ENCODE measurements at regions not wholly inside any gene's neighbourhood (a gene's known extent, or its start where the extent isn't known, plus 50 kb on each side); places are given as distances from the start of the nearest gene placed in this dataset.

DNA sequence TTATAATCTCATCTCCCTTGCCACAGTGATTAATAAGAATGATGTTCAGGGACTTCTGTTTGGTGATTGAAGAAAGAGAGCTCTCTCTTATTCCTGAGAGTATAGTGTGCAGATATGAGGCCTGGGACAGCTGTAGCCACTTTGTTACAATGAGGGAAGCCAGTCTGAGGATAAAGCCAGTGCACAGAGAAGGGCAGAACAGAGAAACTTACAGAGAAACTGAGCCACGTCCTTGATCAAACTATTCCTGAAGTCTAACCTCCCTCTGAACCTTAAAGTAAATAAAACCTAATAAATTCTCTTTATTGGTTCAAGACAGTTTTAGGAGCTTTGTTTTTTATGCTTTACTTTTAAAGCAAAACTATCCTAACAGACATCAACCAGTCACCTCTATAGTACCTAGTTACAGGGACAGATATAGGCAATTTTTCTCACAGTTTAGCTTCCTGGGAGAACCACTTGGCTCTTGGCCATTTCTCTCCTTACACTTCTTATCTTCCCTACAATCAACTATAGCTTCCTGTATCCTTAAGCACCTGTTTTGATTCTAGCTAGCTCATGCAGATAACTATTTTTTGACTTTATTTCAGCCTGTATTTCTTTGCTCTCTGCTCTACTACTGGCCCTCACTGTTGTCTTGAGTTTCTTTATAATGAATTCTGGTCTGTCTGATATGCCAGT is 284.4 kb downstream of the SHQ1 start:
- TF ChIP-seq POLR2A (IDR thresholded peaks at IDR 0.05; ENCODE audit: low read depth, low read length): no peak
- TF ChIP-seq CHD1 (IDR thresholded peaks at IDR 0.05; ENCODE audit: low read depth, low read length): no peak
- TF ChIP-seq, protein P1, sequence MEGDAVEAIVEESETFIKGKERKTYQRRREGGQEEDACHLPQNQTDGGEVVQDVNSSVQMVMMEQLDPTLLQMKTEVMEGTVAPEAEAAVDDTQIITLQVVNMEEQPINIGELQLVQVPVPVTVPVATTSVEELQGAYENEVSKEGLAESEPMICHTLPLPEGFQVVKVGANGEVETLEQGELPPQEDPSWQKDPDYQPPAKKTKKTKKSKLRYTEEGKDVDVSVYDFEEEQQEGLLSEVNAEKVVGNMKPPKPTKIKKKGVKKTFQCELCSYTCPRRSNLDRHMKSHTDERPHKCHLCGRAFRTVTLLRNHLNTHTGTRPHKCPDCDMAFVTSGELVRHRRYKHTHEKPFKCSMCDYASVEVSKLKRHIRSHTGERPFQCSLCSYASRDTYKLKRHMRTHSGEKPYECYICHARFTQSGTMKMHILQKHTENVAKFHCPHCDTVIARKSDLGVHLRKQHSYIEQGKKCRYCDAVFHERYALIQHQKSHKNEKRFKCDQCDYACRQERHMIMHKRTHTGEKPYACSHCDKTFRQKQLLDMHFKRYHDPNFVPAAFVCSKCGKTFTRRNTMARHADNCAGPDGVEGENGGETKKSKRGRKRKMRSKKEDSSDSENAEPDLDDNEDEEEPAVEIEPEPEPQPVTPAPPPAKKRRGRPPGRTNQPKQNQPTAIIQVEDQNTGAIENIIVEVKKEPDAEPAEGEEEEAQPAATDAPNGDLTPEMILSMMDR (conservative IDR thresholded peaks at IDR 0.05; ENCODE audit: low read depth, low read length): no peak
- no peak for TF ChIP-seq BHLHE40 (IDR thresholded peaks at IDR 0.05; ENCODE audit: low read depth, low read length)
- no peak for TF ChIP-seq RAD21 (IDR thresholded peaks at IDR 0.05; ENCODE audit: low read length)
- no peak for TF ChIP-seq MXI1 (IDR thresholded peaks at IDR 0.05; ENCODE audit: borderline replicate concordance, low read depth, low read length)
- TF ChIP-seq RFX5 (IDR thresholded peaks at IDR 0.05; ENCODE audit: low read depth, low read length): no peak
- TF ChIP-seq MAZ (IDR thresholded peaks at IDR 0.05; ENCODE audit: borderline replicate concordance, low read depth, low read length): no peak
- TF ChIP-seq, protein P2, sequence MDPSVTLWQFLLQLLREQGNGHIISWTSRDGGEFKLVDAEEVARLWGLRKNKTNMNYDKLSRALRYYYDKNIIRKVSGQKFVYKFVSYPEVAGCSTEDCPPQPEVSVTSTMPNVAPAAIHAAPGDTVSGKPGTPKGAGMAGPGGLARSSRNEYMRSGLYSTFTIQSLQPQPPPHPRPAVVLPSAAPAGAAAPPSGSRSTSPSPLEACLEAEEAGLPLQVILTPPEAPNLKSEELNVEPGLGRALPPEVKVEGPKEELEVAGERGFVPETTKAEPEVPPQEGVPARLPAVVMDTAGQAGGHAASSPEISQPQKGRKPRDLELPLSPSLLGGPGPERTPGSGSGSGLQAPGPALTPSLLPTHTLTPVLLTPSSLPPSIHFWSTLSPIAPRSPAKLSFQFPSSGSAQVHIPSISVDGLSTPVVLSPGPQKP (IDR thresholded peaks at IDR 0.05; ENCODE audit: borderline replicate concordance, low read depth, low read length): no peak
- no peak for TF ChIP-seq FOS (IDR thresholded peaks at IDR 0.05; ENCODE audit: low read depth, low read length)
- no peak for TF ChIP-seq SMC3 (IDR thresholded peaks at IDR 0.05; ENCODE audit: low read depth, low read length)
- TF ChIP-seq, protein P3, sequence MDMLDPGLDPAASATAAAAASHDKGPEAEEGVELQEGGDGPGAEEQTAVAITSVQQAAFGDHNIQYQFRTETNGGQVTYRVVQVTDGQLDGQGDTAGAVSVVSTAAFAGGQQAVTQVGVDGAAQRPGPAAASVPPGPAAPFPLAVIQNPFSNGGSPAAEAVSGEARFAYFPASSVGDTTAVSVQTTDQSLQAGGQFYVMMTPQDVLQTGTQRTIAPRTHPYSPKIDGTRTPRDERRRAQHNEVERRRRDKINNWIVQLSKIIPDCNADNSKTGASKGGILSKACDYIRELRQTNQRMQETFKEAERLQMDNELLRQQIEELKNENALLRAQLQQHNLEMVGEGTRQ (IDR thresholded peaks at IDR 0.05; ENCODE audit: low read depth, low read length): no peak
- no peak for TF ChIP-seq CEBPB (IDR thresholded peaks at IDR 0.05; ENCODE audit: low read depth, low read length)
- TF ChIP-seq MAFK (IDR thresholded peaks at IDR 0.05; ENCODE audit: low read depth, low read length): no peak

All from IMR-90 (cell line).